K562 (cell line): ENCODE measurements at regions not wholly inside any gene's neighbourhood (a gene's known extent, or its start where the extent isn't known, plus 50 kb on each side); places are given as distances from the start of the nearest gene placed in this dataset.

Experiments
- ATAC-seq: fragments of 200-7000 bp; cut with Tn5 transposase; 3 replicates; pipeline ENCODE4 v1.9.1; 2020; ENCODE audit warnings: moderate library complexity
- BruUV-seq: library from RNA; stranded (reverse); fragments of 400-500 nt; replicated peaks from 2 replicates; lab custom pipeline; 2021; lab: Mats Ljungman, UMichigan
- CTCF ChIA-PET: fragments of 300-600 bp; formaldehyde crosslinking; extraction: SDS; loops from one replicate; lab custom pipeline; 2021; ENCODE audit warnings: low intra/inter-chr PET ratio; lab: Yijun Ruan, JAX
- POLR2A ChIA-PET: fragments of 300-600, 350-650 bp; sonication (Branson Sonifier 250); formaldehyde crosslinking; extraction: SDS; loops from one replicate; lab custom pipeline; 2021; ENCODE audit warnings: antibody characterized with exemption, inconsistent platforms; lab: Yijun Ruan, JAX
- DNase-seq, 4 experiments: peaks; one replicate each; pipeline versions ENCODE4 v3.0.0 to v3.0.0-alpha.2; 2011 to 2018; ENCODE audit warnings: low spot score in 3 of 4, mixed read lengths in 3 of 4; ENCODE audit errors: extremely low read depth in 1 of 4
- FAIRE-seq: peaks from 2 replicates; lab custom pipeline; 2011; peaks lifted over from hg19 to GRCh38; lab: Jason Lieb, UNC
- H2AFZ ChIP-seq: 2 replicates; pipeline ENCODE4 v1.6.0; 2011; ENCODE audit warnings: low read depth, low read length, control low read depth, inconsistent platforms
- H3K27ac ChIP-seq: fragments of 200-600 bp; 3 replicates; pipeline ENCODE4 v1.8.0; 2011; ENCODE audit warnings: low read depth, mild to moderate bottlenecking, control low read depth, inconsistent platforms, low read length, moderate library complexity, mixed read lengths; ENCODE audit errors: extremely low read depth
- H3K27me3 ChIP-seq, 2 experiments: fragments of 300-600 bp in 1 of 2; 2 replicates in 1 of 2; 3 replicates in 1 of 2; pipeline versions ENCODE4 v1.6.0 to v1.8.0; 2011; ENCODE audit warnings: inconsistent platforms in 2 of 2, low read length in 2 of 2, mild to moderate bottlenecking in 1 of 2, mixed read lengths in 1 of 2, moderate library complexity in 1 of 2; ENCODE audit not compliant: control insufficient read depth in 2 of 2, insufficient read depth in 2 of 2
- H3K36me3 ChIP-seq: fragments of 300-600 bp; 3 replicates; pipeline ENCODE4 v1.8.0; 2011; ENCODE audit warnings: mild to moderate bottlenecking, low read length, inconsistent platforms; ENCODE audit not compliant: control insufficient read depth, insufficient read depth
- H3K4me1 ChIP-seq, 2 experiments: fragments of 200-600 bp in 1 of 2; replicated peaks in 1 of 2; 2 replicates in 1 of 2; 3 replicates in 1 of 2; pipeline versions ENCODE4 v1.5.1 to v1.8.0; 2011; ENCODE audit warnings: inconsistent platforms in 2 of 2, low read length in 2 of 2, mild to moderate bottlenecking in 1 of 2, mixed read lengths in 1 of 2, moderate library complexity in 1 of 2; ENCODE audit not compliant: control insufficient read depth in 2 of 2, insufficient read depth in 2 of 2
- H3K4me2 ChIP-seq: 2 replicates; pipeline ENCODE4 v1.6.1; 2011; ENCODE audit warnings: low read length, control low read depth, inconsistent platforms, mixed read lengths; ENCODE audit not compliant: insufficient read depth
- H3K4me3 ChIP-seq: fragments of 200-600 bp; sonication (generic), shearing (Covaris generic); 2 replicates; pipeline ENCODE4 v1.5.1; 2016; ENCODE audit warnings: control low read depth, inconsistent platforms
- H3K79me2 ChIP-seq: fragments of 200-600 bp; 3 replicates; pipeline ENCODE4 v1.8.0; 2011; ENCODE audit warnings: low read length, inconsistent platforms; ENCODE audit not compliant: control insufficient read depth, insufficient read depth
- H3K9ac ChIP-seq, 2 experiments: 2 replicates each; pipeline versions ENCODE4 v1.6.0 to v1.6.1; 2011; ENCODE audit warnings: low read depth in 2 of 2, low read length in 2 of 2, control low read depth in 1 of 2, inconsistent platforms in 1 of 2, mild to moderate bottlenecking in 1 of 2, mixed read lengths in 1 of 2; ENCODE audit not compliant: insufficient read depth in 1 of 2
- H3K9me1 ChIP-seq: one replicate; pipeline ENCODE4 v1.6.0; 2011; ENCODE audit warnings: inconsistent platforms, mild to moderate bottlenecking, low read length, moderate library complexity; ENCODE audit not compliant: control insufficient read depth, insufficient read depth
- H3K9me3 ChIP-seq: replicated peaks from 2 replicates; pipeline ENCODE4 v1.5.1; 2011; ENCODE audit warnings: low read depth, low read length, inconsistent platforms; ENCODE audit not compliant: control insufficient read depth, insufficient read depth
- H4K20me1 ChIP-seq: replicated peaks from 2 replicates; pipeline ENCODE4 v1.6.1; 2011; ENCODE audit warnings: low read length, inconsistent platforms, mixed read lengths; ENCODE audit not compliant: control insufficient read depth, insufficient read depth
- ATF2 ChIP-seq: sonication (generic); formaldehyde crosslinking; IDR thresholded peaks from 2 replicates; pipeline ENCODE4 v1.8.1; 2022; ENCODE audit warnings: missing genetic modification reagents
- CHD1 ChIP-seq: fragments of 200-600 bp; sonication (generic); IDR thresholded peaks from one replicate; pipeline ENCODE4 v1.6.1; 2012; ENCODE audit warnings: mild to moderate bottlenecking, moderate library complexity, low read length, inconsistent platforms
- DPF2 ChIP-seq: fragments of 450-650 bp; IDR thresholded peaks from 2 replicates; pipeline ENCODE4 v1.6.1; 2016
- ELF1 ChIP-seq: fragments of 200-800 bp; sonication (Bioruptor generic); IDR thresholded peaks from 2 replicates; pipeline ENCODE4 v1.6.1; 2016; ENCODE audit warnings: missing genetic modification characterization, missing compliant biosample characterization
- GTF3C2 ChIP-seq: IDR thresholded peaks from 3 replicates; pipeline ENCODE4 v1.6.1; 2011; ENCODE audit warnings: borderline replicate concordance, mild to moderate bottlenecking, moderate library complexity; ENCODE audit not compliant: insufficient read length; ENCODE audit errors: extremely low read depth
- HNRNPK ChIP-seq: fragments of 200-400 bp; formaldehyde crosslinking; IDR thresholded peaks from one replicate; pipeline ENCODE4 v1.6.1; 2018; ENCODE audit warnings: mild to moderate bottlenecking, low read depth, low read length; ENCODE audit not compliant: poor library complexity, severe bottlenecking
- JUND ChIP-seq, 2 experiments: IDR thresholded peaks; 2 replicates in 1 of 2; 3 replicates in 1 of 2; pipeline ENCODE4 v1.6.1; 2011; ENCODE audit warnings: borderline replicate concordance in 2 of 2, low read depth in 2 of 2, low read length in 2 of 2, improper control_type of control experiment in 1 of 2, missing biosample characterization in 1 of 2, missing genetic modification characterization in 1 of 2, missing genetic modification reagents in 1 of 2
- MAZ ChIP-seq, 2 experiments: fragments of 450-650 bp in 1 of 2; sonication (generic) in 1 of 2; formaldehyde crosslinking; IDR thresholded peaks in 1 of 2; conservative IDR thresholded peaks in 1 of 2; 2 replicates each; pipeline versions ENCODE4 v1.4.0 to v1.5.0; 2020; ENCODE audit warnings: mild to moderate bottlenecking in 1 of 2, missing genetic modification reagents in 1 of 2
- NFATC3 ChIP-seq: fragments of 450-650 bp; IDR thresholded peaks from 2 replicates; pipeline ENCODE4 v1.6.1; 2017; ENCODE audit warnings: mild to moderate bottlenecking
- NRF1 ChIP-seq, 2 experiments: fragments of 450-650 bp; IDR thresholded peaks in 1 of 2; conservative IDR thresholded peaks in 1 of 2; 2 replicates each; pipeline ENCODE4 v1.6.1; 2014; ENCODE audit warnings: mild to moderate bottlenecking in 2 of 2
- PHF21A ChIP-seq: fragments of 450-650 bp; IDR thresholded peaks from 2 replicates; pipeline ENCODE4 v1.6.1; 2017; ENCODE audit warnings: low read depth, borderline replicate concordance
- TAF15 ChIP-seq: fragments of 200-400 bp; formaldehyde crosslinking; IDR thresholded peaks from 2 replicates; pipeline ENCODE4 v1.6.1; 2017; ENCODE audit warnings: mild to moderate bottlenecking, low read depth, low read length, moderate library complexity
- TAF7 ChIP-seq: fragments of 450-650 bp; IDR thresholded peaks from 2 replicates; pipeline ENCODE4 v1.6.1; 2016; ENCODE audit warnings: missing genetic modification characterization, missing compliant biosample characterization
- TRIM28 ChIP-seq: fragments of 450-650 bp; IDR thresholded peaks from 2 replicates; pipeline ENCODE4 v1.6.1; 2017
- ZNF253 ChIP-seq: fragments of 250-450 bp; sonication (Bioruptor Pico); conservative IDR thresholded peaks from 2 replicates; pipeline ENCODE4 v1.6.1; 2021; ENCODE audit warnings: mild to moderate bottlenecking
- ZNF707 ChIP-seq: fragments of 250-450 bp; sonication (Bioruptor Pico); conservative IDR thresholded peaks from 2 replicates; pipeline ENCODE4 v1.8.0; 2022; ENCODE audit warnings: inconsistent platforms, mild to moderate bottlenecking, moderate library complexity
- WGBS: fragments of 100-300 bp; shearing (Covaris generic); methylation state at CpG from one replicate; pipeline ENCODE4 v1.1.6; 2016; ENCODE audit warnings: low coverage, mixed read lengths; ENCODE audit not compliant: insufficient coverage; ENCODE audit errors: missing lambda C conversion rate; 5-methylcytosine and 5-hydroxymethylcytosine counted together
- in situ Hi-C: fragments of 300-500 bp; cut with MboI; formaldehyde crosslinking; loops from 4 replicates; pipeline ENCODE4 v1.15.0; 2018; ENCODE audit warnings: inconsistent platforms, mixed read lengths
- intact Hi-C: fragments of 100-400 bp; cut with micrococcal nuclease; formaldehyde crosslinking; loops from 2 replicates; pipeline ENCODE4 v1.14.2; 2022

GRCh38 chr5:110267714-110268113, 458.8 kb downstream of the TMEM232 start:
- no peak overlapping the region for H3K4me3 ChIP-seq
- H2AFZ ChIP-seq: no peak overlapping the region
- no TSS peak for BruUV-seq
- in situ Hi-C loops (no loop called here), intact Hi-C loops (no loop called here)
- no peaks in the 10 kb centered on the region for H3K9me1 ChIP-seq
- no peak for FAIRE-seq
- no peaks in the 10 kb centered on the region for H3K79me2 ChIP-seq
- no peak overlapping the region for H3K27ac ChIP-seq
- DNase-seq: no peak
- ChIA-PET CTCF (no interaction called here), POLR2A (no interaction called here)
- ATAC-seq: no peak
- TF ChIP-seq NRF1 (conservative IDR thresholded peaks at IDR 0.05 in 1 of 2, IDR thresholded peaks at IDR 0.05 in 1 of 2) (no peak), ELF1 (tag) (no peak), CHD1 (no peak), TAF15 (no peak), MAZ (CRISPR knock-in tag; conservative IDR thresholded peaks at IDR 0.05 in 1 of 2, IDR thresholded peaks at IDR 0.05 in 1 of 2) (no peak), DPF2 (no peak), ZNF707 (CRISPR knock-in tag) (no peak), NFATC3 (no peak), ATF2 (CRISPR knock-in tag) (no peak), TRIM28 (no peak), ZNF253 (CRISPR knock-in tag) (no peak), PHF21A (no peak), TAF7 (tag) (no peak), JUND (IDR thresholded peaks at IDR 0.05; ENCODE audit: borderline replicate concordance, low read depth, low read length) (no peak), JUND (tag; IDR thresholded peaks at IDR 0.05; ENCODE audit: borderline replicate concordance, low read depth, low read length) (no peak), GTF3C2 (no peak), HNRNPK (no peak)
- H3K27me3 ChIP-seq: no peaks in the 10 kb centered on the region
- no peaks in the 10 kb centered on the region for H3K36me3 ChIP-seq
- no peaks in the 10 kb centered on the region for H4K20me1 ChIP-seq
- H3K4me1 ChIP-seq: no peaks in the 10 kb centered on the region
- no peaks in the 10 kb centered on the region for H3K9me3 ChIP-seq
- WGBS: under 1% methylated on average over 9 of the region's 9 CpGs
- H3K4me2 ChIP-seq: no peak overlapping the region
- H3K9ac ChIP-seq: no peak overlapping the region
